22Rv1 (cell line): ENCODE measurements at regions not wholly inside any gene's neighbourhood (a gene's known extent, or its start where the extent isn't known, plus 50 kb on each side); places are given as distances from the start of the nearest gene placed in this dataset.

Source experiments
- H3K27ac ChIP-seq: fragments of 450-650 bp; 2 replicates; pipeline ENCODE4 v1.5.1; 2017
- CTCF ChIP-seq: fragments of 450-650 bp; IDR thresholded peaks from 2 replicates; pipeline ENCODE4 v1.5.1; 2017; ENCODE audit warnings: mild to moderate bottlenecking
- ZFX ChIP-seq: fragments of 450-650 bp; IDR thresholded peaks from 2 replicates; pipeline ENCODE4 v1.6.1; 2017; ENCODE audit warnings: antibody characterized with exemption, borderline replicate concordance

- H3K27ac ChIP-seq: no peak overlapping the region
- TF ChIP-seq ZFX (no peak), CTCF (no peak)
These were observed 129.1 kb upstream of the CA10 start for GRCh38 chr17:52287611-52288010.

- TF ChIP-seq ZFX (no peak), CTCF (no peak)
- H3K27ac ChIP-seq: no peak overlapping the region
These were observed 125.4 kb upstream of the CA10 start for GRCh38 chr17:52283872-52284271.

GRCh38 chr17:52276381-52277008, 118.0 kb upstream of the CA10 start:
- TF ChIP-seq CTCF (no peak), ZFX (no peak)
- no peak overlapping the region for H3K27ac ChIP-seq

- H3K27ac ChIP-seq: no peak overlapping the region
- TF ChIP-seq ZFX: no peak
- no peak for TF ChIP-seq CTCF
These were observed 113.3 kb upstream of the CA10 start for GRCh38 chr17:52271781-52272180.

GRCh38 chr17:52255347-52255746, 96.8 kb upstream of the CA10 start:
- no peak for TF ChIP-seq CTCF
- TF ChIP-seq ZFX: no peak
- H3K27ac ChIP-seq: no peak overlapping the region

- TF ChIP-seq CTCF: no peak
- no peak for TF ChIP-seq ZFX
- no peak overlapping the region for H3K27ac ChIP-seq
These were observed 86.2 kb upstream of the CA10 start for GRCh38 chr17:52244689-52245088.

- TF ChIP-seq ZFX: no peak
- no peak overlapping the region for H3K27ac ChIP-seq
These were observed 83.8 kb upstream of the CA10 start for GRCh38 chr17:52242268-52242667.

- no peak overlapping the region for H3K27ac ChIP-seq
- no peak for TF ChIP-seq CTCF
- TF ChIP-seq ZFX: no peak
These were observed 78.6 kb upstream of the CA10 start for GRCh38 chr17:52237151-52237550.
